Adipocyte (in vitro differentiated cells): ENCODE measurements at regions not wholly inside any gene's neighbourhood (a gene's known extent, or its start where the extent isn't known, plus 50 kb on each side); places are given as distances from the start of the nearest gene placed in this dataset.

Experiments
- DNase-seq: peaks from one replicate; pipeline ENCODE4 v3.0.0-alpha.2; 2015; ENCODE audit warnings: low read depth
- H3K27me3 ChIP-seq: replicated peaks from 2 replicates; pipeline ENCODE4 v1.7.0; 2013; ENCODE audit warnings: mild to moderate bottlenecking, low read length, moderate library complexity; ENCODE audit not compliant: control insufficient read depth, insufficient read depth
- H3K36me3 ChIP-seq: 2 replicates; pipeline ENCODE4 v1.7.0; 2013; ENCODE audit warnings: low read length, mild to moderate bottlenecking, moderate library complexity; ENCODE audit not compliant: control insufficient read depth, insufficient read depth, severe bottlenecking
- H3K4me1 ChIP-seq: 2 replicates; pipeline ENCODE4 v1.7.0; 2013; ENCODE audit warnings: mild to moderate bottlenecking, low read length, moderate library complexity; ENCODE audit not compliant: control insufficient read depth, insufficient read depth
- H3K4me3 ChIP-seq: 2 replicates; pipeline ENCODE4 v1.7.0; 2013; ENCODE audit warnings: mild to moderate bottlenecking, low read length, moderate library complexity
- H3K9ac ChIP-seq: 2 replicates; pipeline ENCODE4 v1.7.0; 2013; ENCODE audit warnings: mild to moderate bottlenecking, low read length, moderate library complexity
- H3K9me3 ChIP-seq: 2 replicates; pipeline ENCODE4 v1.7.0; 2013; ENCODE audit warnings: mild to moderate bottlenecking, low read length, moderate library complexity; ENCODE audit not compliant: control insufficient read depth

GRCh38 chr3:88209356-88209755 is 59.6 kb downstream of the C3orf38 start:
- Histone ChIP-seq H3K9ac (no peak overlapping the region), H3K36me3 (no peaks in the 10 kb centered on the region), H3K4me3 (no peak overlapping the region), H3K4me1 (no peaks in the 10 kb centered on the region), H3K27me3 (no peaks in the 10 kb centered on the region), H3K9me3 (no peaks in the 10 kb centered on the region)
- DNase-seq, result no peak

DNA sequence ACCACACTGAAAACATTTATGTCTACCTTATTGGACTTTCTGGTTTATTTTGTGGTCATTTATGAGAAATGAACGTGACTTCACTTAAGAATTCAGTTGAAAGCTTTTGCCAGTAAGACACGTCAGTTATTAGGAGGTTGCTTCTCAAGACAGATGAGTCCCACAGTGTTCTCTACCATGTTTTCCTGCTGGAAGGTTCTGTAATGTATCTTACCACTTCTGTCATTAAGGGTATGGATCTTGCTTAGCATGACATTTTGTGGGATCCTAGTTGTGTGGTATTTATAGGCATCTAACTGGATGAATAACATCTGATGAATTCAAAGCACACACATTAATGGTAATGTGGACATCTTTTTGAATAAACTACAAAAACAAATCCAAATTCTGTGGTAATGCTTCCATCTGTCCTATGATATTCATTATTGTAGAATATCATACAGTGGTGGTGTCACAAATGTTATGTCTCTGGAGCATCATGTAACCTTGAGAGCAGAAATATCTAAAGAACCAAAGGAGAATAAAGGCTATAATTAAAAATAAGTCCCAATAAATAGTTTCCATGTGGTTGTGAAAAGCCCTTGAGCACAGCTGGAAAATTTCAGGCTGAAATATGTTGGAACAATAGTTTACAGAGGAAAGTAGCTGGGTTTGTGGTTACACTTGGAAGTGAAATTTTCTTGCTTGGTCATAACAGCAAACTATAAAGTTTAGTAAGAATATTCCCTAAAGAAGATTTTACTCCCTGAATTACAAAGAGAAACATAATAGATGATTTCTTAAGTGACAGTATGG is 61.5 kb downstream of the C3orf38 start:
- Histone ChIP-seq H3K4me1 (no peaks in the 10 kb centered on the region), H3K9me3 (no peaks in the 10 kb centered on the region), H3K9ac (no peak overlapping the region), H3K36me3 (no peaks in the 10 kb centered on the region), H3K27me3 (no peaks in the 10 kb centered on the region), H3K4me3 (no peak overlapping the region)
- no peak for DNase-seq

GRCh38 chr3:88219138-88219792 is 69.5 kb downstream of the C3orf38 start:
- Histone ChIP-seq H3K27me3 (peaks cover 8% of the 10 kb centered on the region), H3K36me3 (no peaks in the 10 kb centered on the region), H3K4me3 (no peak overlapping the region), H3K4me1 (no peaks in the 10 kb centered on the region), H3K9me3 (no peaks in the 10 kb centered on the region), H3K9ac (no peak overlapping the region)
- peak; percentile 68 for DNase-seq

GRCh38 chr3:88220126-88220525 is 70.4 kb downstream of the C3orf38 start:
- DNase-seq, result no peak
- Histone ChIP-seq H3K4me3 (no peak overlapping the region), H3K27me3 (peaks cover 8% of the 10 kb centered on the region), H3K9me3 (no peaks in the 10 kb centered on the region), H3K4me1 (no peaks in the 10 kb centered on the region), H3K36me3 (no peaks in the 10 kb centered on the region), H3K9ac (no peak overlapping the region)

DNA sequence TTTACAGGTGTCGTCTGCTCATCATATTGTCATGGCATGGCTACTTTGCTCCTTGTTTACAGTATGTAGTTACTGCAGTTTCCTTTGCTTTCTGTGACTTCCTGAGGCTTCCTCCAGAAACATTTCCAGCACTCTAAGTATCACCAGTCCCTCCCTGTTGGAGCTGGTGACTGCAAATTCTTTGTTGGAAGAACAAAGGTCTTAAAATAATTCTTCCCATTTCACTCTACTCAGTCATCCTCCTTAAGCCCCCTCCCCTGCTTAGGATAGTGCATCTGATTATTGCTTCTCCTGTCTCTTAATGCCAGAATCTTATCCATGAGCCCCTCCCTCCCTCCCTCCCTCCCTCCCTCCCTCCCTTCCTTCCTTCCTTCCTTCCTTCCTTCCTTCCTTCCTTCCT is 72.0 kb downstream of the C3orf38 start:
- H3K9ac ChIP-seq, result no peak overlapping the region
- no peaks in the 10 kb centered on the region for H3K36me3 ChIP-seq
- H3K9me3 ChIP-seq, result no peaks in the 10 kb centered on the region
- no peak for DNase-seq
- peaks cover 8% of the 10 kb centered on the region for H3K27me3 ChIP-seq
- H3K4me3 ChIP-seq, result no peak overlapping the region
- H3K4me1 ChIP-seq, result no peaks in the 10 kb centered on the region

DNA sequence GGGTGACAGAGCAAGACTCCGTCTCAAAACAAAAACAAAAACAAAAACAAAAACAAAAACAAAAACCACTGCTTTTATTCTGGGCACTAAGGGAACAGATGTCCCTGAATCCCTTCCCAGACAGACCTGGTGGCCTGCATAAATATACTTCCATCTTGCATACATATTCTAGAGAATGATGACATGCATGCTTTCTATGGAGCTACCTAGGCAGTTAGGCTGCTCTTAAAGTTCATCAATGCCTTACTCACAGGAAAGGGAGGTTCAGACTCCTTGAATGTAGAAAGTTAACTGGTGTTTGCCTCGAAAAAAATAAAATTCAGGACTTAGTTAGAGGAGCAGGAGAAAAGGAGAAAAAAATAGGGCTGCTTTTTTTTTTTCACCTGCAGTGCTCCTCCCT is 72.6 kb downstream of the C3orf38 start:
- Histone ChIP-seq H3K27me3 (peaks cover 4% of the 10 kb centered on the region), H3K36me3 (no peaks in the 10 kb centered on the region), H3K4me3 (no peak overlapping the region), H3K9me3 (no peaks in the 10 kb centered on the region), H3K4me1 (no peaks in the 10 kb centered on the region), H3K9ac (no peak overlapping the region)
- no peak for DNase-seq

GRCh38 chr3:88225326-88226008 is 75.7 kb downstream of the C3orf38 start:
- Histone ChIP-seq H3K27me3 (peaks cover 3% of the 10 kb centered on the region), H3K9me3 (no peaks in the 10 kb centered on the region), H3K4me1 (no peaks in the 10 kb centered on the region), H3K9ac (no peak overlapping the region), H3K4me3 (no peak overlapping the region), H3K36me3 (no peaks in the 10 kb centered on the region)
- no peak for DNase-seq

DNA sequence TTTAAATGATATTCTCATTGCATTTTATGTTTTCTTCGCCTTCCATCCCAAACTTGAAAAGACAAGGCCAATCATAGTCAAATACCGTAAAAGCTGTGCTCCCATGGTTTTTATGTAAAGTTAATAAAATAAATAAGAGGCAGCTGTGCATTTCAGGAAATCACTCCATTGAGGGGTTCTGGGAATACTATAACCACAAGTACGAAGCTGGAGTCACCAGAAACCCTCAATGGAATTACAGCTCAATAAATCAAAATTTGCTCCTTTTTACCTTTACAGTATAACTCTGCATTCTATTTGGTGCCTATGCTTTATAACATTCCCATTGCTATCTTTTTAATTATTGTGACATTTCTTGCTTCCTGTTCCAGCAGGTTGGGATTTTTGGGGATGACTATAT is 77.2 kb downstream of the C3orf38 start:
- Histone ChIP-seq H3K36me3 (no peaks in the 10 kb centered on the region), H3K9me3 (no peaks in the 10 kb centered on the region), H3K9ac (no peak overlapping the region), H3K27me3 (peaks cover 3% of the 10 kb centered on the region), H3K4me3 (no peak overlapping the region), H3K4me1 (no peaks in the 10 kb centered on the region)
- no peak for DNase-seq

DNA sequence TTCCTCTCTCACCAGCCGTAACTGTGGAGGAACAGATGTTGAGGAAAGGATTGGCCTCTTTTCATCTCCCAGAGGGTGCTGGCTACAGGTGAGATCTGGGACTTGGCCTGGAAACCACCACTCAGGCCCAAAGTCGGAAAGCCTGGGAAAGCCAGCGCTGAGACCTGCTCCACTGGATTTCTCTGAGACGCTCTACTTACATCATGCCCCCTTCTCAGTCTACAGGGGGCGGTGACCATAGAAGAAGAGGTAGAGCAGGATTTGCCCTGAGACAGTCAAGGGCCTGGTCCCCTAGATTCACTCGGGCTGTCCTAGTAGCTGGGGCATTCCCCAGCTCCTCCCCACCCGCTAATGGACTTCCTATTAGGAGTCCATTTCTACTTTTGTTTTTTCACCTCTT is 80.9 kb downstream of the C3orf38 start:
- Histone ChIP-seq H3K9ac (no peak overlapping the region), H3K27me3 (peaks cover 3% of the 10 kb centered on the region), H3K4me3 (no peak overlapping the region), H3K36me3 (no peaks in the 10 kb centered on the region), H3K4me1 (no peaks in the 10 kb centered on the region), H3K9me3 (no peaks in the 10 kb centered on the region)
- DNase-seq, result no peak

DNA sequence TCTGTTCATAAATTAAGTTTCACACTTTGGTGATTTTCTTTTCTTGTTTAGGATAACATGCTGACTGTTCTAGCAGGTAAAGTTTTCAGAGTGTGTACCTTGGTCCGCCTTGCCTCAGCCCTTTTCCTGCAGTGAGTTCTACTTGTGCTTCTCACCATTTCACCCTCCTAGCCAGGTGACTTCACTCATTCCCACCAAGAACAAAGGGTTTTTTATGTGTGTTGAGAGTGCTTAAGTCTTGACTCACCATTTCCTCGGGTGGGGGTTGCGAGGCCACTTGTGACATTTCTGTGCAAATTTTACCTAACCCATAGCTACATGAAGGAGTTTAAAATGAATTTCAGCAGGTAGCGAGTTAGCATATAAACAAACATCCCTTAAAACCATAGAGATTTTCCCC is 81.4 kb downstream of the C3orf38 start:
- Histone ChIP-seq H3K36me3 (no peaks in the 10 kb centered on the region), H3K4me1 (no peaks in the 10 kb centered on the region), H3K9me3 (no peaks in the 10 kb centered on the region), H3K27me3 (peaks cover 3% of the 10 kb centered on the region), H3K9ac (no peak overlapping the region), H3K4me3 (no peak overlapping the region)
- DNase-seq, result no peak

GRCh38 chr3:88231632-88232031 is 81.9 kb downstream of the C3orf38 start:
- no peak overlapping the region for H3K9ac ChIP-seq
- H3K36me3 ChIP-seq, result no peaks in the 10 kb centered on the region
- DNase-seq, result no peak
- no peaks in the 10 kb centered on the region for H3K9me3 ChIP-seq
- H3K4me1 ChIP-seq, result no peaks in the 10 kb centered on the region
- H3K27me3 ChIP-seq, result peaks cover 3% of the 10 kb centered on the region
- no peak overlapping the region for H3K4me3 ChIP-seq
